ENCODE measurements at regions not wholly inside any gene's neighbourhood (a gene's known extent, or its start where the extent isn't known, plus 50 kb on each side); places are given as distances from the start of the nearest gene placed in this dataset.

DNA sequence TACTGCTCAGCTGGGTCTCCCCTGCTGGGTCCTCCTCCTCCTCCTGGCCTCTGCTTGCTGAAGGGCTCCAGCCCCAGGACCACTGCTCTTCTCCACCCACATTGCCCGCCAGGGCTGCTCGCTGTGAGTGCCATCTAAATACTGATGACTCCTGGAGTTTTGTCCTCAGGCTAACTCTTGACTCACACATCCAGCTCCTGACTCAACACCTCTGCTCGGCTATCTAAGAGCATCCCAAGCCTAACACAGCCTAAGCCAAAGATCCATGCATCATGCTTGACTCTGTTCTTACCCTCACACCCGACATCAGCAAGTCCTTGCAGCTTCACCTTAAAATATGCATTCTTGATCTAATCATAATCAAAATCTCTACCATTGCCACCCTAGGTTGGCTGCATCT is 260.2 kb downstream of the KLF13 start:
- DNase-seq (ENCODE audit: low spot score), result no peak
- TF ChIP-seq, protein P1, sequence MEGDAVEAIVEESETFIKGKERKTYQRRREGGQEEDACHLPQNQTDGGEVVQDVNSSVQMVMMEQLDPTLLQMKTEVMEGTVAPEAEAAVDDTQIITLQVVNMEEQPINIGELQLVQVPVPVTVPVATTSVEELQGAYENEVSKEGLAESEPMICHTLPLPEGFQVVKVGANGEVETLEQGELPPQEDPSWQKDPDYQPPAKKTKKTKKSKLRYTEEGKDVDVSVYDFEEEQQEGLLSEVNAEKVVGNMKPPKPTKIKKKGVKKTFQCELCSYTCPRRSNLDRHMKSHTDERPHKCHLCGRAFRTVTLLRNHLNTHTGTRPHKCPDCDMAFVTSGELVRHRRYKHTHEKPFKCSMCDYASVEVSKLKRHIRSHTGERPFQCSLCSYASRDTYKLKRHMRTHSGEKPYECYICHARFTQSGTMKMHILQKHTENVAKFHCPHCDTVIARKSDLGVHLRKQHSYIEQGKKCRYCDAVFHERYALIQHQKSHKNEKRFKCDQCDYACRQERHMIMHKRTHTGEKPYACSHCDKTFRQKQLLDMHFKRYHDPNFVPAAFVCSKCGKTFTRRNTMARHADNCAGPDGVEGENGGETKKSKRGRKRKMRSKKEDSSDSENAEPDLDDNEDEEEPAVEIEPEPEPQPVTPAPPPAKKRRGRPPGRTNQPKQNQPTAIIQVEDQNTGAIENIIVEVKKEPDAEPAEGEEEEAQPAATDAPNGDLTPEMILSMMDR (IDR thresholded peaks at IDR 0.05; ENCODE audit: extremely low read depth, missing control alignments), result no peak

DNA sequence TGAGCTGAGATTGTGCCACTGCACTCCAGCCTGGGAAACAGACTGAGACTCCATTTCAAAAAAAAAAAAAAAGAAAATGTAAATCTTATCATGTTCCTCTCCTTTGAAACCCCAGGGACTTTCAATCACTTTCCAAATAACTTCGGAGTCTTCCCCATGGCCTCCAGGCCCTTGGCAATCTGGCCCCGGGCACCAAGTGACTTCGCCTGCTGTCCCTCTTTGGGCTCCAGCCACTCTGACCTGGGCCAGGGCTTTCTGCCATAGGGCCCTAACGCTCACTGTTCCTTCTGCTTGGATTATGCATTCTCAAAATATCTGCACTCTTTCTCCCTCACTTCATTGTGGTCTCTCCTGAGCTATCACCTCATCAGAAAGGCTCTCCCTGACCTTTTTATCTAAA is 260.9 kb downstream of the KLF13 start:
- TF ChIP-seq, protein P1 (IDR thresholded peaks at IDR 0.05; ENCODE audit: extremely low read depth, missing control alignments), result no peak
- no peak for DNase-seq (ENCODE audit: low spot score)

- no peak for DNase-seq (ENCODE audit: low spot score)
- TF ChIP-seq, protein P1 (IDR thresholded peaks at IDR 0.05; ENCODE audit: extremely low read depth, missing control alignments), result no peak
Measured at GRCh38 chr15:31590609-31591008, 264.0 kb downstream of the KLF13 start.

DNA sequence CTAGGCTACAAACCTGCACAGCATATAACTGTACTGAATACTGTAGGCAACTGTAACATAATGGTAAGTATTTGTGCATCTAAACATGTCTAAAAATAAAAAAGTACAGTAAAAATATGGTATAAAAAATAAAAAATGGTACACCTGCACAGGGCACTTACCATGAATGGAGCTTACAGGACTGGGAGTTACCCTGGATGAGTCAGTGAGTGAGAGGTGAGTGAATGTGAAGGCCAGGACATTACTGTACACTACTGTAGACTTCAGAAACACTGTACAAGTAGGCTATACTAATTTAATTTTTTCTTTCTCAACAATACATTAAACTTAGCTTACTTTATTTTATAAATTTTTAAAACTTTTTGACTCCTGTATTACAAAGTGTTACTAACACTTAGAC is 265.3 kb downstream of the KLF13 start:
- TF ChIP-seq, protein P1 (IDR thresholded peaks at IDR 0.05; ENCODE audit: extremely low read depth, missing control alignments), result no peak
- no peak for DNase-seq (ENCODE audit: low spot score)

- DNase-seq (ENCODE audit: low spot score), result no peak
- TF ChIP-seq, protein P1 (IDR thresholded peaks at IDR 0.05; ENCODE audit: extremely low read depth, missing control alignments), result no peak
Measured at GRCh38 chr15:31597466-31597865, 270.8 kb downstream of the KLF13 start.

- no peak for DNase-seq (ENCODE audit: low spot score)
- TF ChIP-seq, protein P1 (IDR thresholded peaks at IDR 0.05; ENCODE audit: extremely low read depth, missing control alignments), result no peak
Measured at GRCh38 chr15:31598620-31599019, 272.0 kb downstream of the KLF13 start.

- DNase-seq (ENCODE audit: low spot score), result no peak
Measured at GRCh38 chr15:31605467-31605931, 278.9 kb downstream of the KLF13 start.

More at GRCh38 chr15:31605467-31605931, 278.9 kb downstream of the KLF13 start:
- TF ChIP-seq, protein P1 (IDR thresholded peaks at IDR 0.05; ENCODE audit: extremely low read depth, missing control alignments), result no peak

Data from GM20000 (cell line).